ENCODE measurements at regions not wholly inside any gene's neighbourhood (a gene's known extent, or its start where the extent isn't known, plus 50 kb on each side); places are given as distances from the start of the nearest gene placed in this dataset.

DNA sequence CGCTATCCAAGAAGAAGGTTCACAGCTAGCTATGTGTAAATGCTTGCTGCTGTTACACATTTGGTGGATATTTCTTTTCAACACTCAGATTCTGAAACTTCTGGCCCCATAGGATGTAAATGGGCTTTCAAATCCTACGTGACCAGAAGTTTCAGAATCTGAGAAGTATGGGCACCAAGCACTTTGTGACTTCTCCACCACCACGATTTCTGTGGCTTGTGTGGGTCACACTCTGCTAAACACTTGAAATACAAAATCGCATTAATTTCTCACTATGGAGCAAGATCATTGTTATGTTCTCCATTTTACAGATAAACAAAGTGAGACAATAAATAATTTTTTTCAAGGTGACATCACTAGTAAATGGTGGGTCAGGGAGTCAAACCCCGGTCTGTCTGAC is 259.4 kb upstream of the JADE1 start:
- DNase-seq (ENCODE audit: low read depth), result no peak
- H3K4me3 ChIP-seq (ENCODE audit: low read length), result no peak overlapping the region
- TF ChIP-seq CTCF (conservative IDR thresholded peaks at IDR 0.05; ENCODE audit: low read length), result no peak

GRCh38 chr4:128549636-128550035 is 259.9 kb upstream of the JADE1 start:
- no peak overlapping the region for H3K4me3 ChIP-seq (ENCODE audit: low read length)
- DNase-seq (ENCODE audit: low read depth), result no peak
- TF ChIP-seq CTCF (conservative IDR thresholded peaks at IDR 0.05; ENCODE audit: low read length), result no peak

DNA sequence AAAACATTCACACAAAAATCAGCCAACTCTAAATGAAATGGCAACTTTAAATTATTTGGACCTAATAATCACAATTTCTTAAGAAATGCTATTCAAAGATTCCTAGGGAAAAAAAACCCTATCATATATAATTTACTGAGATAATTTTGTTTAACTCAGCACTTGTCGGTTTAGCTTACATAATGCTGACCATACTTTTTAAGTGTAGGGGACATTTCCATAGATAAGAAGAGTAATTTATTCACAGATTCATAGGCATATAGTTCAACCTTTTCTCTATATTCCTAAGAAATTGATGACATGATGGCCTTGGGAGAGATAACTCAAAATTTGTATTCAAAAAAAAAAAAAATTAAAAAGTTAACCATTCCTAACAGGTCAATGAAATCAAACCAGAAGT is 260.8 kb upstream of the PGRMC2 start:
- DNase-seq (ENCODE audit: low read depth), result no peak
- H3K4me3 ChIP-seq (ENCODE audit: low read length), result no peak overlapping the region
- no peak for TF ChIP-seq CTCF (conservative IDR thresholded peaks at IDR 0.05; ENCODE audit: low read length)

- TF ChIP-seq CTCF (conservative IDR thresholded peaks at IDR 0.05; ENCODE audit: low read length), result no peak
- H3K4me3 ChIP-seq (ENCODE audit: low read length), result no peak overlapping the region
- DNase-seq (ENCODE audit: low read depth), result no peak
These were observed 256.7 kb upstream of the PGRMC2 start for GRCh38 chr4:128544272-128544671.

DNA sequence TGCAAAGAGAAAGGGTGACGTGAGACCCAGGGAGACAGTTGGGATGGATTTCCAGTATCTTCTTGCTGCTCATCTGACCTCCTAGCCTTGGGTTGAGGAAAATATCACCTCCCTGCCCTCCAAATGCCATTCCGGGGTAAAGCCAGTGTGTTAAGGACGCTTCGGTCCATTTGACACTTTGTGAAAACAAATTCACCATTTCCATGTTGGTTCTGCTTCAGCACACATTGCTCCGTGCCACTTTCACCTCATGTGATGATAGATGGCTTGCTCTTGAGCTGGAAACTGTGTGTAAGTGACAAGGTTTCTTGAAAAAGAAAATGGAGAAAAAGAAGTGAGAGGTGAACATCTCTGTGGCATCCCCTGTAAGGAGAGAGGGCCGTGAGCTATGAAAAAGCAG is 256.1 kb upstream of the PGRMC2 start:
- no peak for TF ChIP-seq CTCF (conservative IDR thresholded peaks at IDR 0.05; ENCODE audit: low read length)
- DNase-seq (ENCODE audit: low read depth), result no peak
- H3K4me3 ChIP-seq (ENCODE audit: low read length), result no peak overlapping the region

DNA sequence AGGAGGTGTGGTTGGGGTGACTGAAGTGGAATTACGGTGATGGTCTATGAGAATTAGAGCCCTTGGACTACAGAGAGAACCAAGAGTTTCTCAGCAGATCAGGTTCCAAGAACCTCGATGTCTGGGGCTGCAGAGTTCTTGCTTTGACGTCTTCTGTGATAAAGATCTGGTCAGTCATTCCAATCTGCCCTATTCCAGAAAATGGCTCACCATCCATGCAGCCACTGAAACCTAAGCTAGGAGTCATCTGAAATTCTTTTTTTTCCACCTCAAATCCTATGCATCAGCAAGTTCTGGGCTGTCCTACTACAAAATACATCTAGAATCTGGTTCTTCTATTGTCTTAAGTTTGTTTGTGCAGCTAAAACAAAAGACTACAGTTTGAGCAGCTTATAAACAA is 254.4 kb upstream of the PGRMC2 start:
- no peak for TF ChIP-seq CTCF (conservative IDR thresholded peaks at IDR 0.05; ENCODE audit: low read length)
- H3K4me3 ChIP-seq (ENCODE audit: low read length), result no peak overlapping the region
- DNase-seq (ENCODE audit: low read depth), result no peak

DNA sequence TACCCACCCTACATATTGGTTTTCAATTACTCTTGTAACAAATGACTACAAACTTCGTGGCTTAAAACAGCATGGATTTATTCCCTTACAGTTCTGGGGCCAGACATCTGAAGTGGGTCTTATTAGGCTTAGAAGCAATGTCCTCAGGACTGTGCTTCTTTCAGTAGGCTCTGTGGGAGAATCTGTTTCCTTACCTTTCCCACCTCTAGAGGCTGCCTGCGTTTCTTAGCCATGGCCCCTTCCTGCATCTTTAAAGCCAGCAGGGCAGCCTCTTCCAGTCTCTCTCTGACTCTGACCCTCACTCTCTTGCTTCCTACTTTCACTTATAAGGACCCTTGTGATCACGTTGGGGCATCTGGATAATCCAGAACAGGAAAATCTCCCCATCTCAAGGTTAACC is 252.5 kb upstream of the PGRMC2 start:
- H3K4me3 ChIP-seq (ENCODE audit: low read length), result no peak overlapping the region
- no peak for TF ChIP-seq CTCF (conservative IDR thresholded peaks at IDR 0.05; ENCODE audit: low read length)
- DNase-seq (ENCODE audit: low read depth), result no peak
